GM23338 (cell line): ENCODE measurements at regions not wholly inside any gene's neighbourhood (a gene's known extent, or its start where the extent isn't known, plus 50 kb on each side); places are given as distances from the start of the nearest gene placed in this dataset.

Experiments
- EZH2 ChIP-seq: fragments of 200-600 bp; sonication (generic); IDR thresholded peaks from one replicate; pipeline ENCODE4 v1.8.0; 2017; ENCODE audit warnings: antibody characterized with exemption, mild to moderate bottlenecking, low read depth; ENCODE audit not compliant: unreplicated experiment
- NANOG ChIP-seq: IDR thresholded peaks from 2 replicates; pipeline ENCODE4 v1.6.1; 2016; ENCODE audit warnings: antibody characterized with exemption, borderline replicate concordance
- POLR2AphosphoS5 ChIP-seq: IDR thresholded peaks from 2 replicates; pipeline ENCODE4 v1.6.1; 2016; ENCODE audit warnings: antibody characterized with exemption, low read depth
- STAT1 ChIP-seq: IDR thresholded peaks from one replicate; pipeline ENCODE4 v1.6.1; 2016; ENCODE audit warnings: antibody characterized with exemption; ENCODE audit not compliant: unreplicated experiment
- ZNF331 ChIP-seq: fragments of 250-450 bp; sonication (Bioruptor Pico); IDR thresholded peaks from 2 replicates; pipeline ENCODE4 v1.5.0; 2020; ENCODE audit warnings: low read depth, mild to moderate bottlenecking, moderate library complexity
- TF ChIP-seq, protein P1 (sequence below), 2 experiments: fragments of 200-600 bp in 1 of 2; sonication (generic) in 1 of 2; conservative IDR thresholded peaks; 2 replicates each; pipeline versions ENCODE4 v1.5.1 to v1.6.1; 2016 to 2017; ENCODE audit warnings: antibody characterized with exemption in 2 of 2, low read depth in 2 of 2, mild to moderate bottlenecking in 2 of 2, moderate library complexity in 1 of 2
- TF ChIP-seq, protein P2 (sequence below): IDR thresholded peaks from one replicate; pipeline ENCODE4 v1.6.1; 2018; ENCODE audit warnings: antibody characterized with exemption; ENCODE audit not compliant: unreplicated experiment
- TF ChIP-seq, protein P3 (sequence below): IDR thresholded peaks from 2 replicates; pipeline ENCODE4 v1.6.1; 2016; ENCODE audit warnings: antibody characterized with exemption

DNA sequence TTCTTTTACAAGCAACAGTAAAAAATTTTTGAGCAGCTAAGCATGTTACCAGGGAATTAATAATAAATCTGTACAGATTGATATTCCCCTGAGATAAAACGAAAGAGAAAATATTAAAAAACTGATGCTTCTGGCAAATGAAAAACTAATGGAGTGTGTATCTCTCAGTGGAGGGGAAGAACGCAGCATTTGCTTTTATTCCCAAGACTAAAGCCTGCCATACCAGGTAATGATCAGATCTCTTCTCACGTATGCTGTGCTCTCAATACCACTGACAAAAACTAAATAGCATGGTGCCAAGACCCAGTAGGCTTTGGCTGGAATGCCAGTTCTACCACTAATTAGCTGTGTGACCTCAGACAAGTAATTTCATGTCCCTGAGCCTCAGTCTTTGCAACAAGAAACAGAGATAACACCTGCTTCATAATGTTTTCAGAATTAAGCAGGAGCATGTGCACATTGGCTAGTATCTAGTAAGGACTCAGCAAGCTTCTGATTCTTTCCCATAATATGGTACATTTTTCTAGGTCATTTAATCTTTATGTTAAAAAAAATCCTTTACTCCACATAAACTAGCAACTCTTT lies 179.6 kb downstream of the CENPC start:
- TF ChIP-seq EZH2 (no peak), POLR2AphosphoS5 (no peak), ZNF331 (no peak), STAT1 (no peak), NANOG (no peak)
- TF ChIP-seq, protein P1, sequence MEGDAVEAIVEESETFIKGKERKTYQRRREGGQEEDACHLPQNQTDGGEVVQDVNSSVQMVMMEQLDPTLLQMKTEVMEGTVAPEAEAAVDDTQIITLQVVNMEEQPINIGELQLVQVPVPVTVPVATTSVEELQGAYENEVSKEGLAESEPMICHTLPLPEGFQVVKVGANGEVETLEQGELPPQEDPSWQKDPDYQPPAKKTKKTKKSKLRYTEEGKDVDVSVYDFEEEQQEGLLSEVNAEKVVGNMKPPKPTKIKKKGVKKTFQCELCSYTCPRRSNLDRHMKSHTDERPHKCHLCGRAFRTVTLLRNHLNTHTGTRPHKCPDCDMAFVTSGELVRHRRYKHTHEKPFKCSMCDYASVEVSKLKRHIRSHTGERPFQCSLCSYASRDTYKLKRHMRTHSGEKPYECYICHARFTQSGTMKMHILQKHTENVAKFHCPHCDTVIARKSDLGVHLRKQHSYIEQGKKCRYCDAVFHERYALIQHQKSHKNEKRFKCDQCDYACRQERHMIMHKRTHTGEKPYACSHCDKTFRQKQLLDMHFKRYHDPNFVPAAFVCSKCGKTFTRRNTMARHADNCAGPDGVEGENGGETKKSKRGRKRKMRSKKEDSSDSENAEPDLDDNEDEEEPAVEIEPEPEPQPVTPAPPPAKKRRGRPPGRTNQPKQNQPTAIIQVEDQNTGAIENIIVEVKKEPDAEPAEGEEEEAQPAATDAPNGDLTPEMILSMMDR (conservative IDR thresholded peaks at IDR 0.05; ENCODE audit: low read depth in 2 of 2): no peak
- TF ChIP-seq, protein P2, sequence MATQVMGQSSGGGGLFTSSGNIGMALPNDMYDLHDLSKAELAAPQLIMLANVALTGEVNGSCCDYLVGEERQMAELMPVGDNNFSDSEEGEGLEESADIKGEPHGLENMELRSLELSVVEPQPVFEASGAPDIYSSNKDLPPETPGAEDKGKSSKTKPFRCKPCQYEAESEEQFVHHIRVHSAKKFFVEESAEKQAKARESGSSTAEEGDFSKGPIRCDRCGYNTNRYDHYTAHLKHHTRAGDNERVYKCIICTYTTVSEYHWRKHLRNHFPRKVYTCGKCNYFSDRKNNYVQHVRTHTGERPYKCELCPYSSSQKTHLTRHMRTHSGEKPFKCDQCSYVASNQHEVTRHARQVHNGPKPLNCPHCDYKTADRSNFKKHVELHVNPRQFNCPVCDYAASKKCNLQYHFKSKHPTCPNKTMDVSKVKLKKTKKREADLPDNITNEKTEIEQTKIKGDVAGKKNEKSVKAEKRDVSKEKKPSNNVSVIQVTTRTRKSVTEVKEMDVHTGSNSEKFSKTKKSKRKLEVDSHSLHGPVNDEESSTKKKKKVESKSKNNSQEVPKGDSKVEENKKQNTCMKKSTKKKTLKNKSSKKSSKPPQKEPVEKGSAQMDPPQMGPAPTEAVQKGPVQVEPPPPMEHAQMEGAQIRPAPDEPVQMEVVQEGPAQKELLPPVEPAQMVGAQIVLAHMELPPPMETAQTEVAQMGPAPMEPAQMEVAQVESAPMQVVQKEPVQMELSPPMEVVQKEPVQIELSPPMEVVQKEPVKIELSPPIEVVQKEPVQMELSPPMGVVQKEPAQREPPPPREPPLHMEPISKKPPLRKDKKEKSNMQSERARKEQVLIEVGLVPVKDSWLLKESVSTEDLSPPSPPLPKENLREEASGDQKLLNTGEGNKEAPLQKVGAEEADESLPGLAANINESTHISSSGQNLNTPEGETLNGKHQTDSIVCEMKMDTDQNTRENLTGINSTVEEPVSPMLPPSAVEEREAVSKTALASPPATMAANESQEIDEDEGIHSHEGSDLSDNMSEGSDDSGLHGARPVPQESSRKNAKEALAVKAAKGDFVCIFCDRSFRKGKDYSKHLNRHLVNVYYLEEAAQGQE: no peak
- TF ChIP-seq, protein P3, sequence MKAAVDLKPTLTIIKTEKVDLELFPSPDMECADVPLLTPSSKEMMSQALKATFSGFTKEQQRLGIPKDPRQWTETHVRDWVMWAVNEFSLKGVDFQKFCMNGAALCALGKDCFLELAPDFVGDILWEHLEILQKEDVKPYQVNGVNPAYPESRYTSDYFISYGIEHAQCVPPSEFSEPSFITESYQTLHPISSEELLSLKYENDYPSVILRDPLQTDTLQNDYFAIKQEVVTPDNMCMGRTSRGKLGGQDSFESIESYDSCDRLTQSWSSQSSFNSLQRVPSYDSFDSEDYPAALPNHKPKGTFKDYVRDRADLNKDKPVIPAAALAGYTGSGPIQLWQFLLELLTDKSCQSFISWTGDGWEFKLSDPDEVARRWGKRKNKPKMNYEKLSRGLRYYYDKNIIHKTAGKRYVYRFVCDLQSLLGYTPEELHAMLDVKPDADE: no peak
